SK-N-SH treated with all-trans-retinoic acid at 6 μM for 48 hours (cell line): ENCODE measurements at regions not wholly inside any gene's neighbourhood (a gene's known extent, or its start where the extent isn't known, plus 50 kb on each side); places are given as distances from the start of the nearest gene placed in this dataset.

Experiments
- ARNTL ChIP-seq: fragments of 450-650 bp; formaldehyde crosslinking; IDR thresholded peaks from 2 replicates; pipeline ENCODE4 v1.5.0; 2020; ENCODE audit warnings: low read depth, mild to moderate bottlenecking, moderate library complexity, borderline replicate concordance
- CSDC2 ChIP-seq: fragments of 250-450 bp; sonication (Bioruptor Pico); IDR thresholded peaks from 2 replicates; pipeline ENCODE4 v1.5.0; 2020; ENCODE audit warnings: mild to moderate bottlenecking, moderate library complexity
- GLIS3 ChIP-seq: fragments of 250-450 bp; sonication (Bioruptor Pico); IDR thresholded peaks from 2 replicates; pipeline ENCODE4 v1.5.0; 2020; ENCODE audit warnings: mild to moderate bottlenecking, moderate library complexity
- TOX ChIP-seq: fragments of 250-450 bp; sonication (Bioruptor Pico); IDR thresholded peaks from 2 replicates; pipeline ENCODE4 v1.8.0; 2021; ENCODE audit warnings: mild to moderate bottlenecking, moderate library complexity, borderline replicate concordance
- ZFP3 ChIP-seq: fragments of 250-450 bp; sonication (Bioruptor Pico); IDR thresholded peaks from 2 replicates; pipeline ENCODE4 v1.5.0; 2020; ENCODE audit warnings: mild to moderate bottlenecking, moderate library complexity
- ZFP30 ChIP-seq: fragments of 450-650 bp; formaldehyde crosslinking; IDR thresholded peaks from 2 replicates; pipeline ENCODE4 v1.5.0; 2022; ENCODE audit warnings: mild to moderate bottlenecking, moderate library complexity
- ZNF70 ChIP-seq: fragments of 450-650 bp; formaldehyde crosslinking; IDR thresholded peaks from 2 replicates; pipeline ENCODE4 v1.5.0; 2020; ENCODE audit warnings: mild to moderate bottlenecking, moderate library complexity

DNA sequence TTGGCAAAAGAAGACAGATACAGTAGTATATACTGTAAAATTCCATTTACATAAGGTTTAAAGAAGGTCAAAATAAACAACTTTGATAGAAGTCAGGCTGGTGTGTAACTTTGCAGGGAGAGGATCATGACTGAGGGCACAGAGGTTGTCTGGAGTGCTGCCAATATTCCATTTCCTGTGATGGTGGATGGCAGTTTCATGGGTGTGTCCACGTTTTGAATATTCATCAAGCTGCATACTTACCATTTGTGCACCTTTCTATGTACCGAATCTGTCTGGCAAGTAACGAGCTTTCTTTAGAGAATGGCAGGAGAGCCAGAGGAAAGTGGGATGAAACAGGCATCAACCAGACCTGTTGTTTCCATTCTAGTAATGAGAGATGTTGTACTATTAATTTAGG, 420.5 kb upstream of the HTR2A start:
- TF ChIP-seq CSDC2 (CRISPR knock-in tag) (no peak), ZFP30 (CRISPR knock-in tag) (no peak), ARNTL (no peak), TOX (no peak), ZFP3 (CRISPR knock-in tag) (no peak), GLIS3 (CRISPR knock-in tag) (no peak), ZNF70 (no peak)
